ENCODE measurements at regions not wholly inside any gene's neighbourhood (a gene's known extent, or its start where the extent isn't known, plus 50 kb on each side); places are given as distances from the start of the nearest gene placed in this dataset.

GRCh38 chr11:19382131-19382611, 141.4 kb upstream of the E2F8 start:
- in situ Hi-C loops (cut with MboI; ENCODE audit: low pct_unique_long_range_greater_than_20kb, low sequenced_read_pairs, unreplicated experiment) = no loop called here
- no peak for TF ChIP-seq CTCF (IDR thresholded peaks at IDR 0.05; ENCODE audit: extremely low read depth, insufficient read depth, missing control alignments)
- no peak for DNase-seq (ENCODE audit: low spot score)

- TF ChIP-seq CTCF (IDR thresholded peaks at IDR 0.05; ENCODE audit: extremely low read depth, insufficient read depth, missing control alignments) = no peak
- no peak for DNase-seq (ENCODE audit: low spot score)
- in situ Hi-C loops (cut with MboI; ENCODE audit: low pct_unique_long_range_greater_than_20kb, low sequenced_read_pairs, unreplicated experiment) = no loop called here
Measured at GRCh38 chr11:19380375-19380774, 139.6 kb upstream of the E2F8 start.

GRCh38 chr11:19379465-19379864, 138.7 kb upstream of the E2F8 start:
- no peak for DNase-seq (ENCODE audit: low spot score)
- no peak for TF ChIP-seq CTCF (IDR thresholded peaks at IDR 0.05; ENCODE audit: extremely low read depth, insufficient read depth, missing control alignments)
- in situ Hi-C loops (cut with MboI; ENCODE audit: low pct_unique_long_range_greater_than_20kb, low sequenced_read_pairs, unreplicated experiment) = no loop called here

- in situ Hi-C loops (cut with MboI; ENCODE audit: low pct_unique_long_range_greater_than_20kb, low sequenced_read_pairs, unreplicated experiment) = no loop called here
- TF ChIP-seq CTCF (IDR thresholded peaks at IDR 0.05; ENCODE audit: extremely low read depth, insufficient read depth, missing control alignments) = no peak
- DNase-seq (ENCODE audit: low spot score) = no peak
Measured at GRCh38 chr11:19378814-19379213, 138.1 kb upstream of the E2F8 start.

GRCh38 chr11:19377881-19378280, 137.1 kb upstream of the E2F8 start:
- in situ Hi-C loops (cut with MboI; ENCODE audit: low pct_unique_long_range_greater_than_20kb, low sequenced_read_pairs, unreplicated experiment) = no loop called here
- DNase-seq (ENCODE audit: low spot score) = no peak
- no peak for TF ChIP-seq CTCF (IDR thresholded peaks at IDR 0.05; ENCODE audit: extremely low read depth, insufficient read depth, missing control alignments)

- no peak for DNase-seq (ENCODE audit: low spot score)
- in situ Hi-C loops (cut with MboI; ENCODE audit: low pct_unique_long_range_greater_than_20kb, low sequenced_read_pairs, unreplicated experiment) = no loop called here
- TF ChIP-seq CTCF (IDR thresholded peaks at IDR 0.05; ENCODE audit: extremely low read depth, insufficient read depth, missing control alignments) = no peak
Measured at GRCh38 chr11:19375440-19375839, 134.7 kb upstream of the E2F8 start.

- no peak for TF ChIP-seq CTCF (IDR thresholded peaks at IDR 0.05; ENCODE audit: extremely low read depth, insufficient read depth, missing control alignments)
- in situ Hi-C loops (cut with MboI; ENCODE audit: low pct_unique_long_range_greater_than_20kb, low sequenced_read_pairs, unreplicated experiment) = no loop called here
- no peak for DNase-seq (ENCODE audit: low spot score)
Measured at GRCh38 chr11:19374151-19374569, 133.4 kb upstream of the E2F8 start.
